Activated CD4-positive, alpha-beta memory T cell treated with anti-CD3 and anti-CD28 coated beads for 36 hours (primary cell): ENCODE measurements at regions not wholly inside any gene's neighbourhood (a gene's known extent, or its start where the extent isn't known, plus 50 kb on each side); places are given as distances from the start of the nearest gene placed in this dataset.

Experiments
- CTCF ChIA-PET: fragments of 350-600 bp; sonication (Branson Sonifier 250); formaldehyde crosslinking; loops from one replicate; lab custom pipeline; 2021; ENCODE audit warnings: antibody characterized with exemption, inconsistent platforms; lab: Charles Lee
- POLR2A ChIA-PET: fragments of 350-600 bp; sonication (Branson Sonifier 250); formaldehyde crosslinking; loops from one replicate; lab custom pipeline; 2021; ENCODE audit warnings: antibody characterized with exemption; lab: Charles Lee
- DNase-seq: peaks from one replicate; pipeline ENCODE4 v3.0.0-alpha.2; 2020
- H3K27ac Mint-ChIP-seq: one replicate; pipeline ENCODE4 v1.8.0; 2021; ENCODE audit warnings: mixed read lengths
- H3K27me3 Mint-ChIP-seq: one replicate; pipeline ENCODE4 v1.8.0; 2021; ENCODE audit warnings: mixed read lengths
- H3K36me3 Mint-ChIP-seq: one replicate; pipeline ENCODE4 v1.8.0; 2021; ENCODE audit warnings: mixed read lengths
- H3K4me1 Mint-ChIP-seq: one replicate; pipeline ENCODE4 v1.8.0; 2021; ENCODE audit warnings: low read depth, mixed read lengths
- H3K4me3 Mint-ChIP-seq: one replicate; pipeline ENCODE4 v1.8.0; 2021; ENCODE audit warnings: mild to moderate bottlenecking, mixed read lengths
- H3K9me3 Mint-ChIP-seq: one replicate; pipeline ENCODE4 v1.8.0; 2021; ENCODE audit warnings: mixed read lengths
- intact Hi-C: fragments of 100-400 bp; cut with micrococcal nuclease; formaldehyde crosslinking; loops from one replicate; pipeline ENCODE4 v1.15.1; 2023

- DNase-seq, result no peak
- no peaks in the 10 kb centered on the region for H3K4me1 Mint-ChIP-seq
- intact Hi-C loops, result no loop called here
- no peak overlapping the region for H3K27ac Mint-ChIP-seq
- no peaks in the 10 kb centered on the region for H3K9me3 Mint-ChIP-seq
- peaks cover 4% of the 10 kb centered on the region for H3K27me3 Mint-ChIP-seq
- no peaks in the 10 kb centered on the region for H3K36me3 Mint-ChIP-seq
- CTCF ChIA-PET, result no interaction called here
- POLR2A ChIA-PET, result no interaction called here
- no peak overlapping the region for H3K4me3 Mint-ChIP-seq
These were observed 134.3 kb upstream of the SESN3 start for GRCh38 chr11:95365348-95365747.

- DNase-seq, result no peak
- H3K4me3 Mint-ChIP-seq, result no peak overlapping the region
- POLR2A ChIA-PET, result no interaction called here
- no peaks in the 10 kb centered on the region for H3K27me3 Mint-ChIP-seq
- CTCF ChIA-PET, result no interaction called here
- no peak overlapping the region for H3K27ac Mint-ChIP-seq
- H3K4me1 Mint-ChIP-seq, result no peaks in the 10 kb centered on the region
- H3K36me3 Mint-ChIP-seq, result no peaks in the 10 kb centered on the region
- intact Hi-C loops, result no loop called here
- no peaks in the 10 kb centered on the region for H3K9me3 Mint-ChIP-seq
These were observed 133.6 kb upstream of the SESN3 start for GRCh38 chr11:95364324-95365295.

DNA sequence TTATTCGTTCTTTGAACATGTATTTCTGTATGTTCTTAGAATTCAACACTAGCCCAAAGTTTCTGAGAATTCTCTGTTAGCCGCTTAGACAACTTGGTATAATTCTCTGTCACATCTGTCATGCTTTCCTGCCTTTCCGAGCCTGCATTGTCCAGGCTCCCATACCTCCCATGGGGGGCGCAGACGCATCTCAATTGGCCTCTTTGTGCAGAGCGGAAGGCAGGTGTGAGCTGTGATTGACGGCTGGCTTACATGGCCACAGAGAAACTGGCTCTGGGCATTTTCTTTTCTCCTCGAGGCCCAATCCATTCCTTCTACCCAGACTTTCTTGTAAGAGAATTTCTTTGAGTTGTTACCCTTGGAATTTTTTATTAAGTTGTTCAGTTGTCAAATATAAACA lies 132.7 kb upstream of the SESN3 start:
- intact Hi-C loops, result no loop called here
- H3K36me3 Mint-ChIP-seq, result no peaks in the 10 kb centered on the region
- H3K27me3 Mint-ChIP-seq, result no peaks in the 10 kb centered on the region
- no peak overlapping the region for H3K4me3 Mint-ChIP-seq
- H3K4me1 Mint-ChIP-seq, result no peaks in the 10 kb centered on the region
- H3K9me3 Mint-ChIP-seq, result no peaks in the 10 kb centered on the region
- ChIA-PET CTCF (no interaction called here), POLR2A (no interaction called here)
- no peak for DNase-seq
- H3K27ac Mint-ChIP-seq, result no peak overlapping the region

DNA sequence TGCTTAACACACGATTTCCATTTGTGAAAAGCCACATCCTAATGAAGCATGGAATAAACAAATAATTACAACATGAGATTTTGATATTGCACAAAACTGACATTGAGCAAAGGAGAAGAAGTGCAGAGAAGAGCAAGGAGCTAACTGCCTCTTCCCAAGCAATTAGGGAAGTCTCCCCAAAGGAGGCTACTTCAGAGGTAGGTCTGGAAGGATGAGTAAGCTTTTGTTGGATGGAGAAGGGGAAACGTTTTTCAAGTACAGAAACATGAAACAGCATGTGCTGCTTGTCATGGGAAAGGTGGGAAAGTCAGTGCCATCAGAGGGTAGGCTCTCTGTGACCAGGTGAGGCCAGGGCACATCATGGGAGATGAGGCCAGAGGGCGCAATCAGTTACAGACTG lies 132.2 kb upstream of the SESN3 start:
- intact Hi-C loops, result no loop called here
- H3K4me1 Mint-ChIP-seq, result no peaks in the 10 kb centered on the region
- H3K9me3 Mint-ChIP-seq, result no peaks in the 10 kb centered on the region
- no peak overlapping the region for H3K27ac Mint-ChIP-seq
- no peak overlapping the region for H3K4me3 Mint-ChIP-seq
- H3K36me3 Mint-ChIP-seq, result no peaks in the 10 kb centered on the region
- POLR2A ChIA-PET, result no interaction called here
- no peaks in the 10 kb centered on the region for H3K27me3 Mint-ChIP-seq
- no peak for DNase-seq
- CTCF ChIA-PET, result interaction anchor here (0.7 kb wide), 1 partner anchor 13 kb away, joined by 3 read pairs; no protein-coding TSS in a partner anchor

- Mint-ChIP-seq H3K4me3 (no peak overlapping the region), H3K36me3 (no peaks in the 10 kb centered on the region), H3K27me3 (no peaks in the 10 kb centered on the region), H3K27ac (no peak overlapping the region), H3K9me3 (no peaks in the 10 kb centered on the region), H3K4me1 (no peaks in the 10 kb centered on the region)
- CTCF ChIA-PET, result no interaction called here
- POLR2A ChIA-PET, result no interaction called here
- no peak for DNase-seq
- intact Hi-C loops, result no loop called here
These were observed 130.2 kb upstream of the SESN3 start for GRCh38 chr11:95361180-95361579.

- intact Hi-C loops, result no loop called here
- Mint-ChIP-seq H3K27me3 (no peaks in the 10 kb centered on the region), H3K4me1 (no peaks in the 10 kb centered on the region), H3K27ac (no peak overlapping the region), H3K4me3 (no peak overlapping the region), H3K36me3 (no peaks in the 10 kb centered on the region), H3K9me3 (no peaks in the 10 kb centered on the region)
- CTCF ChIA-PET, result no interaction called here
- no peak for DNase-seq
- POLR2A ChIA-PET, result no interaction called here
These were observed 129.5 kb upstream of the SESN3 start for GRCh38 chr11:95360377-95361075.

- no peak overlapping the region for H3K27ac Mint-ChIP-seq
- no peak for DNase-seq
- ChIA-PET POLR2A (no interaction called here), CTCF (interaction anchor here (0.6 kb wide), 1 partner anchor 12 kb away, joined by 3 read pairs; no protein-coding TSS in a partner anchor)
- no peaks in the 10 kb centered on the region for H3K9me3 Mint-ChIP-seq
- H3K27me3 Mint-ChIP-seq, result no peaks in the 10 kb centered on the region
- intact Hi-C loops, result no loop called here
- H3K36me3 Mint-ChIP-seq, result no peaks in the 10 kb centered on the region
- H3K4me3 Mint-ChIP-seq, result no peak overlapping the region
- H3K4me1 Mint-ChIP-seq, result no peaks in the 10 kb centered on the region
These were observed 128.8 kb upstream of the SESN3 start for GRCh38 chr11:95359756-95360155.

DNA sequence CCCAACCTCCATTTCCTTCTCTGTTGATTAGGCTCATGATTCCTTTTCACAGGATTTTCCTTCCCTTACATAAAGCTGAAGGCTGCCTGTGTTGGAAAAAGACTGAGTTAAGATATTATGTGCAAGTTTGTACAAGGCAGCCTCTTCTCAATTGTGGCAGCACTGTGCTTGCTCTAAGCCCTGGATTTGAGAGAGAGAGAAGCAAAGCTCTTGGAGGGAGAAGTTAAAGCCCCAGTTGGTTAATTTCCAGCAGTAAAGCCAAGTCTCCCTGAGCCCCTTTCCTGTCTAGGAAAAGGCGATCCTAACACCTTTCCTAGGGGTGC lies 128.3 kb upstream of the SESN3 start:
- DNase-seq, result no peak
- no peak overlapping the region for H3K27ac Mint-ChIP-seq
- POLR2A ChIA-PET, result no interaction called here
- no peaks in the 10 kb centered on the region for H3K27me3 Mint-ChIP-seq
- CTCF ChIA-PET, result interaction anchor here (0.6 kb wide), 1 partner anchor 11 kb away, joined by 3 read pairs; no protein-coding TSS in a partner anchor
- no peak overlapping the region for H3K4me3 Mint-ChIP-seq
- intact Hi-C loops, result no loop called here
- H3K36me3 Mint-ChIP-seq, result no peaks in the 10 kb centered on the region
- H3K4me1 Mint-ChIP-seq, result no peaks in the 10 kb centered on the region
- H3K9me3 Mint-ChIP-seq, result no peaks in the 10 kb centered on the region

- no peaks in the 10 kb centered on the region for H3K27me3 Mint-ChIP-seq
- ChIA-PET POLR2A (no interaction called here), CTCF (no interaction called here)
- intact Hi-C loops, result no loop called here
- no peaks in the 10 kb centered on the region for H3K4me1 Mint-ChIP-seq
- no peak for DNase-seq
- H3K9me3 Mint-ChIP-seq, result no peaks in the 10 kb centered on the region
- H3K36me3 Mint-ChIP-seq, result no peaks in the 10 kb centered on the region
- no peak overlapping the region for H3K27ac Mint-ChIP-seq
- no peak overlapping the region for H3K4me3 Mint-ChIP-seq
These were observed 127.7 kb upstream of the SESN3 start for GRCh38 chr11:95358511-95359340.

- H3K4me3 Mint-ChIP-seq, result no peak overlapping the region
- H3K9me3 Mint-ChIP-seq, result peaks cover 5% of the 10 kb centered on the region
- intact Hi-C loops, result no loop called here
- ChIA-PET CTCF (no interaction called here), POLR2A (no interaction called here)
- H3K36me3 Mint-ChIP-seq, result peaks cover 2% of the 10 kb centered on the region
- DNase-seq, result no peak
- H3K27ac Mint-ChIP-seq, result no peak overlapping the region
- H3K4me1 Mint-ChIP-seq, result no peaks in the 10 kb centered on the region
- no peaks in the 10 kb centered on the region for H3K27me3 Mint-ChIP-seq
These were observed 123.3 kb upstream of the SESN3 start for GRCh38 chr11:95354304-95354703.

- CTCF ChIA-PET, result no interaction called here
- no peak for DNase-seq
- Mint-ChIP-seq H3K27me3 (no peaks in the 10 kb centered on the region), H3K9me3 (peaks cover 11% of the 10 kb centered on the region), H3K4me1 (no peaks in the 10 kb centered on the region), H3K36me3 (peaks cover 4% of the 10 kb centered on the region), H3K27ac (no peak overlapping the region), H3K4me3 (no peak overlapping the region)
- POLR2A ChIA-PET, result no interaction called here
- intact Hi-C loops, result no loop called here
These were observed 122.7 kb upstream of the SESN3 start for GRCh38 chr11:95353706-95354105.

- intact Hi-C loops, result no loop called here
- Mint-ChIP-seq H3K4me1 (no peaks in the 10 kb centered on the region), H3K27me3 (no peaks in the 10 kb centered on the region), H3K4me3 (no peak overlapping the region), H3K9me3 (peaks cover 15% of the 10 kb centered on the region), H3K36me3 (peaks cover 7% of the 10 kb centered on the region), H3K27ac (no peak overlapping the region)
- POLR2A ChIA-PET, result no interaction called here
- CTCF ChIA-PET, result interaction anchor here (1.0 kb wide), 1 partner anchor 17 kb away, joined by 3 read pairs; no protein-coding TSS in a partner anchor
- DNase-seq, result no peak
These were observed 121.8 kb upstream of the SESN3 start for GRCh38 chr11:95352733-95353346.
